Epidermal melanocyte (primary cell): ENCODE measurements at regions not wholly inside any gene's neighbourhood (a gene's known extent, or its start where the extent isn't known, plus 50 kb on each side); places are given as distances from the start of the nearest gene placed in this dataset.
A peak's percentile ranks its signal among the peaks of the same experiment; 100 is the strongest.

Experiments
- DNase-seq: peaks from one replicate; pipeline ENCODE4 v3.0.0; 2011; ENCODE audit warnings: low spot score; ENCODE audit not compliant: insufficient read length

DNA sequence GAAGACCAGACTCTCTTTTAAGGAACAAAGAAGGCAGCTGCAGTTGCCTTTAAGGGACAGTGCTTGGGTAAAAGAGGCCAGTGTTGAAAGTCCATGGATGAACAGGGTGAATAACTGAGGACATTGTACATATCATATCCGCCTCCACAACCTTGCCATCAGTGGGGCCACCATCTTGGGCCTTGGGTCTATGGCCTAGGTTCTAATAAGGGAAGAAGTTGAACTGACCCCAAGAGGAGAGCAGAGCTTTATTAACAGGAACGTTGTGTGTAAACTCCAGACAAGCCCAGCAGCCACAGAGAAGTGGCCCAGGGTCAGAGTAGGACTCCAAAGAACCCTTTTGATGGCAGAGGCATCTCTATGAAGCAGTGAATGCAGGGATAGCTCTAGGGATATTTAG lies 332.8 kb downstream of the CYP26B1 start:
- no peak for DNase-seq

- DNase-seq, result no peak
Observed at GRCh38 chr2:71813807-71814470, 333.7 kb downstream of the CYP26B1 start.

- DNase-seq, result no peak
Observed at GRCh38 chr2:71813315-71813714, 334.3 kb downstream of the CYP26B1 start.

- no peak for DNase-seq
Observed at GRCh38 chr2:71812736-71813135, 334.9 kb downstream of the CYP26B1 start.

- DNase-seq, result no peak
Observed at GRCh38 chr2:71811726-71812125, 335.9 kb downstream of the CYP26B1 start.

DNA sequence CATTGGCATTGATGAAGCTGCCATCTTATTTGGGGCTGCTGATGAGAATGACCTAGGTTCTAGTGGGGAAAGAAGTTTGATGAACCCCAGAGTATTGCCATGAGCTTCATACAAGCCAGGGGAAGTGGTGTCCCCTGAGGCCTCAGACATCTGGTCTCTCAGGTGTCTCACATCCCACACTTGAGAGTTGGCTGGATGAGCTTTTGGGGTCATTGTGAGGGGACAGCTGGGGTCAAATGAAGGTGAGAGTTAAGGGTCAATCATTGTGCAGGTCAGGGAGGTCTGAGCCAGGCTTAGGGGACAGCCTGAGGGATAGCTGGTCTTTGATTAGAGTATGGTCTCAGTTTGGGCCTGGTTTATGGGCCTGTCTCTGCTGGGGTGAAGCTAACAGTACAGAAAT lies 336.5 kb downstream of the CYP26B1 start:
- no peak for DNase-seq

DNA sequence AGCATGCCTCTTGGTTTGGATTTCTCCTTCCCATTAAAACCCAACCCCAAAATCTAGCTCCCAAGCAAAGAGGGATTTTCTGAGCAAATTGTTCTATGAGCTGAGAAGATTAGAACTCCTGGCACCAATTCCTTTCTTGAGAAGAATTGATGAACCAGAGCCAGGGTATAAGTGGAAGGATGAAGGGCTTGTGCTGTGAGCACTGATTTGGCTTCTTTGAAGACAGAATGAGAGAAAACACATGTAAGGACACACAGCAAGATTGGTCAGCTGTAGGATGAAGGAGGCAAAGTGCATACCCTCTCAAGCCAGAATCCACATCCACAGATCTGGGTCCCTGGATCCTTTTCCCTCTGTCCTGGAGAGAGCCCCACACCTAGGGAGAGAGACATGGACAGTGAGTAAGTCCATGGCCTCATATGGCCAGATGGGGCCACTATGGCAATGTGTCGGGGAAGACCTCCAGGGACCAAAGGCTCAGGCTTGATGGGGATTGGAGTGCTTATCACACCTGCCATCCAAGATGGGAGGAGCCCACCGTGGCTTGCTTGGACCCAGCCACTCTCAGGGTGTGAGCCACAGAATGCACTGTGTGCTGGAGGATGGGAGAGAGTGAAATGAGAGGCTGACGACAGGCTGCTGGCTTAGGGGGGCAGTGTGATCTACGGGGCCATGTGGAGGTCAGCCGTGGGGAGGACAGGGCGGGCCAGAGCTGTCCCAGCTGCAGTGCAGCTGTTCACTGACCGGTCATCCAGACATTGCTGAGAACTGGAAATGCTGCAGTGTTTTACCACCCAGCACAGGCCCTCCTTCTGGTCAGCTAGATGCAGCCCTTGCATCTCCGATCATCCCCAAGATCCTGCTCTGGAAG lies 339.8 kb downstream of the CYP26B1 start:
- no peak for DNase-seq

DNA sequence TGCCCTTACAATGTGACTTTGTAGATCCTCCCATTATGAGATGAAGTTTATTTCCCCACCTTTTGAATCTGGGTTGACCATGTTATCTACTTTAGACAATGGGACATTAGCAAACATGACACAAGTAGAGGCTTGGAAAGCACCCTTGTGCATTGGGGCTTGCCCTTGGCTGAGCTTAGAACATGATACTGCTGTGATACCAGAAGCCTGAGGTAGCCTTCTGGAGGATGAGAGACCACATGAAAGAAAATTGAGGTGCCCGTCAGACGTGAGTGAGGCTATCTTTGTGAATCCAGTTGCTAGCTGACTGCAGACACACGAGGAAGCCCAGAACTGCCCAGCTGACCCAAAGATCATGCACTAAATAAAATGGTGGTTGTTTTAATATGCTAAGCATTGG lies 341.2 kb downstream of the CYP26B1 start:
- DNase-seq, result no peak

- DNase-seq, result no peak
Observed at GRCh38 chr2:71804281-71804751, 343.3 kb downstream of the CYP26B1 start.

DNA sequence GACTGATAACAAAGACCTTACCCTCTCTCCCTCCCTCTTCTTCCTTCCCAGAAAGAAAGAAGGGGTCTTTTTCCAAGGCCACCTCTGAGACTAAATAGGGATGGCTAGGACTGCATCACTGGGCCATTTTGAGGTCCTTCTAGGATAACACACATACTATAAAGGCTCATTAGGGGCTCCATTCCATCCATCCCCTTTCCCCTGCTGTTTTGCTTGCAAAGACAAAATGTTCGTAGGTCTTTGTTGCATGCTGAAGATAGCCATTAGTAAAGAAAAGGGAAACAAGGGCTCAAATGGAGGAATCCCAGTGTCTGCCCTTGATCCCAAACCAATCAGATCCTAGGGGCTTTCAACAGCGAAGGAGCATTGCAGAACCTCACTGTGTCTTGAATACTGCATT lies 344.3 kb downstream of the CYP26B1 start:
- no peak for DNase-seq

DNA sequence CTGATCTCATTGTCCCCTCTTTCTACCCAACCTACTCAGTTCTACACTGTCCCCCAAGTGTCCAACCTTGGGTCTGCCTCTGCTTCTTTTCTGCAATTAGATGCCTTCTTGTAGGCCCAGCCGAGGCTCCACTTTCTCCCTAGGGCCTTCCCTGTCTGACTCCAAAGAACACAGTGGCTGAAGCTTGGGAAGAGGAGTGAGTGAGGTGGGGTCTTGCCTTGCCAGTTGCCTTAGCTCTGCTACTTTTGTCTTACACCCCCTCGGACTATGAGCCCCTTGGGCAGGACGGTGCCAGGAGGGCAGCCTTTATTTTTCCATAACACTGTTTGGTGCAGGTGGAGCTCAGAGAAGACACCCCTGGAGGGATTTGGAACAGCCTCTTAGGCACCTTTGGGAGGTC lies 345.1 kb downstream of the CYP26B1 start:
- DNase-seq, result no peak

DNA sequence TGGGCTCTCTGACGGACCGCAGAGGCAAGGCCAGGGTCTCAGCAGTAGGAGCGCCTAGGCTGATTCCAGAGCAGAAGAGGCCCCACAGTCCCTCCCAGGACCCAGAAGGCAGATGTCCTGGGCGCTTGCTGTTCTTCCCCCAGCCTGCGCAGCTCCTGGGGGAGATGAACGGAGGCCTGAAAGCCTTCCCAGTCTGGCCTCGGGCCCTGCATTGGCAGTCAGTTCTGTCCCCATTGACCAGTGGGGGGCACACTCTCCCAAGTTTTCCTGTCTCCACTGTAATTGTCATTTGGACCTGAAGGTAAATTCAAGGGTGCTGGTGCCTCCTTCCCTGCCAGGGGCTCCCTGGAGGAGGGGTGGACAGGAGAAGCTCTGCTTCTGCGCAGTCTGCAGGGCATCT lies 345.7 kb downstream of the CYP26B1 start:
- DNase-seq, result no peak

GRCh38 chr2:71801556-71801955 lies 346.1 kb downstream of the CYP26B1 start:
- no peak for DNase-seq

DNA sequence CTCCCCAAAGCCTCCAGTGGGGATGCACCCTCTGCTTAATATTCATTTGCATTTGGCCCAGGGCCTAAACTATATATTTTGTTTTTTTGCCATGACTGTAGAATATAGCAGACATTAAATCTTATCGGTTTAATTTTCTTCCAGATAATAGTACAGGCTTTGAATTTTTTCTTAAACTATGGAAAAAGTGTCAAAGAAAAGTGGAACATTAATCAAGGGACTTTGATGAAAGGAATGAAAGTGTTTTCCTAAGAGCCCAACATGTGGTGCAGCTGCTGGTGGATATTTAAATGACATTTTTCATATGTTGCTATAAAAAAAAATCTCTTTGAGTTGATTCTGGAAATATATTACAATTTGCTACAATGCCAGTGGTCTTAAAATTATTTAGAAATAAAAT lies 346.8 kb downstream of the CYP26B1 start:
- DNase-seq, result no peak

GRCh38 chr2:71800106-71800809 lies 346.9 kb downstream of the DYSF start:
- DNase-seq, result no peak

DNA sequence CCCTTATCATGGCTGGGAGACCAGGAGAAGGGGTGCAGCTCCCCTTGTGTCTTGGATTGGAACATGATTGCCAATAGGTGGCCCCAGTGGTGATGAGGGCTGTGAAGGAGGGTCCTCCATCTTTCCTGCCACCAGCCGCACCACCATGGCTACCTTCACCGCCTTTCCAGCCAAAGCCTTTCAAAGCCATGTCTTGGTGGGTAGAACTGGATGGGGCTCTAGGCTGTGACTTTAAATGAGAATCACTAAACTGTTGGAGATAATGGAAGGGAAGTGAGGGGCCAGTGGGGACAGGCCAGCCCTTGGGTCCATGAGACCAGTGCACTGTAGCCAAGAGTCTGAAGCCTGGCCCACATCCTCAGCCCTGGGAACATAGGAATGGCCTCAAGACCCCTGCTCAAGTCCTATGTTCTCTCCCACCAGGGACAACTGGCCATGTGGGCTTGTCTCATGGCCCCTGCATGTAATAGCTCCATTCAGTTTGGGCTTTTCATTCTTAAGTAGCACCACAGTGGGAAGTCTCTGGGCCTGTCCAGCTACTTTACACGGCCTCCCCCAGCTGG lies 345.7 kb downstream of the DYSF start:
- DNase-seq, result no peak

DNA sequence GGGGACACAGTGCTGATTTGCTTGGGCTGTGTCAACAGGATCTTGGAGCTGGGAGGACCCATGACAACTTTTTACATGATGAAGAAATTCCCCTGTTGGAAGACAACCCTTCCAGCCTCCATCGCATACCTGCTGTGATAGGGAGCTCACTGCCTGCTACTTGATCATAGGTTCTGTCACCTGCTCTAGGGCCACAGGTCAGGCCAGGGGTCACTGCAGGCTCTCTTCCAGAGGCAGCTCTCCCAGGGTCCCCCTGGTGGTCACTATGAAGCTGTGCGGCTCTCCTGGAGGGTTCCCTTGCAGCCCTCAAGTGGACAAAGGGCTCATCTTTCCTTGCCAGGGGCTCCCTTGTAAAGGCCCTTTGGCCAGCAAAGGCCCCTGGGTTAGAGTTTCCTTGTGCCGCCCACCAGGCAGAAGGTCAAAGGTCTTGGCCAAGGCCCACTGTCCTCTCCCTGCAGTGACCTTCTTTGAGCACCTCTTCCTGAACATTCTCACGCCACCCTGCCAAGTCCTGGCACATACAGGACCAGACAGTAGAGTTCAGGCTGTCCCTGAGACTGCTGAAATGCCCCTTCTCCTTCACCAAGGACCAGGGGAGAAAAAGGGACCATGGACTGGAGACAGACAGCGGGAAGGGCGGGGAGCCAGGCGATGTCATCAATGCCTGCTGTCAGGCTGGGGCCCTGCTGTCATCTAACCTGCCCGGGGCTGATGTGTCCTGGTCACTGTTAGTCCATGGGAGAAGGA lies 345.1 kb downstream of the DYSF start:
- DNase-seq, result no peak

DNA sequence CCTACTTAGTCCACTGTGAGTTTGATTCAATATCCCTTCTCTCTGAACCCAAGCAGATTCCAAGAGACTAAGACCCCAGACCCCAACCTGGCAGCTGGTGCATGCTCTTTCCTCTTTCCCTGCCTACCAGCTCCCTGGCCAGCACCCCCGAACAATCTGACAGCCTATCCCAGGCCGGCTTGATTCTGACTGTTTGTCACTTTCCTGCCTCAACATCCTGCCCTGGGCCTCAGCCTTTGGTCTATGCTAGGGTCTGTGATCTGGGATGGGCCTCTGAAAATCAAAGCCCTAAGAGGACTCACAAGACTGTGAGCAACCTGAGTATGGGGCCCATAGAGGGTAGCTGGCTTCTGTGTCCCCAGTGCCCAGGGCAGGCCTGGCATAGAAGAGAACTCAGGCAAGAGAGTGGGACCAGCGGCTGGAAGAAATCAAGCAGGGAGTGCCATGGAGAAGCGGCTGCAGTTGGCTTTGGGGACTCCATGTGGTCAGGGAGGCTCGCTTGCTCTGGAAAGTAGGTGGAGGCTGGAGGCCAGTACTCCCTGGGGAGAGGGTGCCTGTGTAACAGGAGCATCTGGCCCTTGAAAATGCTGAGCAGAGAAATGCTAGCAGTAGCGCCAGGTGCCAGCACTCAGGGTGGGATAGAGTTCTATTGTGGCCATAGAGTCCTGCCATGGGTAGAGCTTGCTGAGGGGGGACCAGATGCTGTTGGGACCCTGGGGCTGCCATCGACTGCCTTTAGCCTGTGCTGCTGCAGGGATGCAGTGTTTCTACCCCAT lies 343.9 kb downstream of the DYSF start:
- no peak for DNase-seq

DNA sequence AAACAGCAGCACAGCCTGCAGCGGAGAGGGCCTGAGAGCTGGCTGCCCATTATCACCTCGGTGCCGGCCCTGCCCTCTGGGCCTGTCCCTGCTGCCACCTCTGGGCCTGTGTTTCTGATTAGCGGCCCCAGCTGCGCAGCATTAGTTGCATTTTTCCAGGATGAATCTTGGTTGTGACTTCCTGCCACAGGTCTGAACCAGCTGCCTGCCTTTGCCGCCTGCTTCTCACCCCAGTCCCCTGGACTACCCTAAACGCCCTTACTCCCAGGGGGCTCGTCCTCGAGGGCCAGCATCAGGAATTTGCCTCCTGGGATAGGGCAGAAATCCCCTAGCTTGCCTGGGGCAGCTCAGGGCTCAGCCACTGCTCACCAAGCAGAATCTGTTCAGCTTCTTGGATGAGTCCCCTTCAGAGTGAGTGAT lies 342.8 kb downstream of the DYSF start:
- peak; percentile 36 for DNase-seq

GRCh38 chr2:71795486-71795885 lies 342.1 kb downstream of the DYSF start:
- no peak for DNase-seq
